ENCODE measurements at regions not wholly inside any gene's neighbourhood (a gene's known extent, or its start where the extent isn't known, plus 50 kb on each side); places are given as distances from the start of the nearest gene placed in this dataset.

DNA sequence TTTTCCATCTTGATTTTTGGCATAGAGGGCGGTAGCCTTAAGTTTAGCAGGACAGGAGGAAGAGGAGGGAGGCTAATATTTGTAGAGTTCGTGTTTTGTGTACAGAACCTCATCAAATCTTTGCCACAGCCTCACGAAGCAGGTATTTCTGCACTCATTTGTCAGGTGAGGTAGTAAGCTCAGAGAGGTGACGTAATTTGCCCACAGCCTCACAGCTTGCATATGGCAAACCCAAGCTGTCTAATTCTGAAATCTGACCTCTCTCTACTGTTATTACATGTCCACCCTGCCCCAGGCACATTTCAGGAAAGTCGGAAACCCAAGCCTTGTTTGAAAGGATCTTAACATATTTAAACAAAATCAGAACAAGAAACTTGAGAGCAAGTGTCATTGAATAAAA, 91.1 kb upstream of the TPM1 start:
- no TSS peak for BruUV-seq (replicated peaks)
- TF ChIP-seq, protein P1, sequence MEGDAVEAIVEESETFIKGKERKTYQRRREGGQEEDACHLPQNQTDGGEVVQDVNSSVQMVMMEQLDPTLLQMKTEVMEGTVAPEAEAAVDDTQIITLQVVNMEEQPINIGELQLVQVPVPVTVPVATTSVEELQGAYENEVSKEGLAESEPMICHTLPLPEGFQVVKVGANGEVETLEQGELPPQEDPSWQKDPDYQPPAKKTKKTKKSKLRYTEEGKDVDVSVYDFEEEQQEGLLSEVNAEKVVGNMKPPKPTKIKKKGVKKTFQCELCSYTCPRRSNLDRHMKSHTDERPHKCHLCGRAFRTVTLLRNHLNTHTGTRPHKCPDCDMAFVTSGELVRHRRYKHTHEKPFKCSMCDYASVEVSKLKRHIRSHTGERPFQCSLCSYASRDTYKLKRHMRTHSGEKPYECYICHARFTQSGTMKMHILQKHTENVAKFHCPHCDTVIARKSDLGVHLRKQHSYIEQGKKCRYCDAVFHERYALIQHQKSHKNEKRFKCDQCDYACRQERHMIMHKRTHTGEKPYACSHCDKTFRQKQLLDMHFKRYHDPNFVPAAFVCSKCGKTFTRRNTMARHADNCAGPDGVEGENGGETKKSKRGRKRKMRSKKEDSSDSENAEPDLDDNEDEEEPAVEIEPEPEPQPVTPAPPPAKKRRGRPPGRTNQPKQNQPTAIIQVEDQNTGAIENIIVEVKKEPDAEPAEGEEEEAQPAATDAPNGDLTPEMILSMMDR (IDR thresholded peaks at IDR 0.05; ENCODE audit: unreplicated experiment) = no peak
- H3K4me3 Mint-ChIP-seq (ENCODE audit: unreplicated experiment) = no peak overlapping the region
- POLR2A ChIA-PET = no interaction called here
- CTCF ChIA-PET = no interaction called here
- H3K4me1 Mint-ChIP-seq (ENCODE audit: insufficient read depth, unreplicated experiment) = no peaks in the 10 kb centered on the region
- intact Hi-C loops (cut with micrococcal nuclease) = no loop called here
- H3K9me3 Mint-ChIP-seq (ENCODE audit: unreplicated experiment) = no peaks in the 10 kb centered on the region
- H3K27me3 Mint-ChIP-seq (ENCODE audit: insufficient read depth, unreplicated experiment) = peaks cover 18% of the 10 kb centered on the region
- H3K27ac Mint-ChIP-seq (ENCODE audit: low read depth, unreplicated experiment) = no peak overlapping the region
- DNase-seq (ENCODE audit: unreplicated experiment) = peak; percentile 39
- no peaks in the 10 kb centered on the region for H3K36me3 Mint-ChIP-seq (ENCODE audit: insufficient read depth, unreplicated experiment)

DNA sequence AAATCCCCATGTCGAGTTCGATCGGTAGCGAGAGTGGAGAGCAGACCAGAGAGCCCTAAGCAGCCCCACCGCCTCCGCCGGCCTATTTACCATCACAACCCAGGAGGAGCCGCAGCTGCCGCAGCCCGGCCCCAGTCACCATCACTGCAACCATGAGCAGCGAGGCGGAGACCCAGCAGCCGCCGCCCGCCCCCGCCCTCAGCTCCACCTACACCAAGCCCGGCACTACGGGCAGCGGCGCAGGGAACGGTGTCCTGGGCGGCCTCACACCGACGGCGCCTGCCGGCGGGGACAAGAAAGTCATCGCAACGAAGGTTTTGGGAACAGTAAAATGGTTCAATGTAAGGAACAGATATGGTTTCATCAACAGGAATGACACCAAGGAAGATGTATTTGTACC, 89.5 kb upstream of the TPM1 start:
- Mint-ChIP-seq H3K9me3 (ENCODE audit: unreplicated experiment) (no peaks in the 10 kb centered on the region), H3K27ac (ENCODE audit: low read depth, unreplicated experiment) (no peak overlapping the region), H3K36me3 (ENCODE audit: insufficient read depth, unreplicated experiment) (no peaks in the 10 kb centered on the region), H3K4me1 (ENCODE audit: insufficient read depth, unreplicated experiment) (no peaks in the 10 kb centered on the region), H3K4me3 (ENCODE audit: unreplicated experiment) (no peak overlapping the region), H3K27me3 (ENCODE audit: insufficient read depth, unreplicated experiment) (peaks cover 4% of the 10 kb centered on the region)
- no peak for DNase-seq (ENCODE audit: unreplicated experiment)
- intact Hi-C loops (cut with micrococcal nuclease) = no loop called here
- POLR2A ChIA-PET = no interaction called here
- TF ChIP-seq, protein P1 (IDR thresholded peaks at IDR 0.05; ENCODE audit: unreplicated experiment) = no peak
- BruUV-seq (replicated peaks) = no TSS peak
- CTCF ChIA-PET = interaction anchor here (0.5 kb wide), 1 partner anchor 13 kb away, joined by 3 read pairs; no protein-coding TSS in a partner anchor

DNA sequence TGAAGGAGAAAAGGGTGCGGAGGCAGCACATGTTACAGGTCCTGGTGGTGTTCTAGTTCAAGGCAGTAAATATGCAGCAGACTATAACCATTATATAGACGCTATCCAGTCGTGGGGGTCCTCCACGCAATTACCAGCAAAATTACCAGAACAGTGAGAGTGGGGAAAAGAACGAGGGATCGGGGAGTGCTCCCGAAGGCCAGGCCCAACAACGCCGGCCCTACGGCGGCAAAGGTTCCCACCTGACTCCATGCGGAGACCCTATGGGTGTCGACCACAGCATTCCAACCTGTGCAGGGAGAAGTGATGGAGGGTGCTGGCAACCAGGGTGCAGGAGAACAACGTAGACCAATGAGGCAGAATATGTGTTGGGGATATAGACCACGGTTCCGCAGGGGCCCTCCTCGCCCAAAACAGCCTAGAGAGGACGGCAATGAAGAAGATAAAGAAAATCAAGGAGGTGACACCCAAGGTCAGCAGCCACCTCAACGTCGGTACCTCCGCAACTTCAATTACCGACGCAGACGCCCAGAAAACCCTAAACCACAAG, 89.0 kb upstream of the TPM1 start:
- H3K4me3 Mint-ChIP-seq (ENCODE audit: unreplicated experiment) = no peak overlapping the region
- H3K36me3 Mint-ChIP-seq (ENCODE audit: insufficient read depth, unreplicated experiment) = no peaks in the 10 kb centered on the region
- no peaks in the 10 kb centered on the region for H3K4me1 Mint-ChIP-seq (ENCODE audit: insufficient read depth, unreplicated experiment)
- TF ChIP-seq, protein P1 (IDR thresholded peaks at IDR 0.05; ENCODE audit: unreplicated experiment) = no peak
- no peak overlapping the region for H3K27ac Mint-ChIP-seq (ENCODE audit: low read depth, unreplicated experiment)
- ChIA-PET POLR2A (no interaction called here), CTCF (no interaction called here)
- intact Hi-C loops (cut with micrococcal nuclease) = no loop called here
- no peak for DNase-seq (ENCODE audit: unreplicated experiment)
- H3K9me3 Mint-ChIP-seq (ENCODE audit: unreplicated experiment) = no peaks in the 10 kb centered on the region
- BruUV-seq (replicated peaks) = no TSS peak
- no peaks in the 10 kb centered on the region for H3K27me3 Mint-ChIP-seq (ENCODE audit: insufficient read depth, unreplicated experiment)

DNA sequence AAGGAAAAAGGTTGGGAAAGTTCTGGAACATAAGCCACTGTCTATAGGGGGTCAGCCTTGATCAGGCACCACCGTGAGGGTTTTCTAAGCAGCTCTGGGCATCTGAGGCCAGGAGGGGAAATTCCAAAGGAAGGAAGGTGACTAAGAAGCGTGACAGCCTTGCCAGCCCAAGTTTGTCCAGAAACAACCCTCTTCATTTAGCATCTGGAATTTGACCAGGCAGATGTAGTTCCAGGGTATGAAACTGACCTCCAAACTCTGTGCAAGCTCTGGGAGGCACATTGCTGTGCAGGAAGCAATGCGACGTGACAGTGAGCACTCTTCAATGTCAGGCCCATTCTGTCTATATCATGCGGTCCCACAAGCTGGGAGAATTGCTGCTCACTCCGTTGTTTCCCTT, 85.4 kb upstream of the TPM1 start:
- no peak overlapping the region for H3K27ac Mint-ChIP-seq (ENCODE audit: low read depth, unreplicated experiment)
- TF ChIP-seq, protein P1 (IDR thresholded peaks at IDR 0.05; ENCODE audit: unreplicated experiment) = no peak
- CTCF ChIA-PET = no interaction called here
- H3K4me3 Mint-ChIP-seq (ENCODE audit: unreplicated experiment) = no peak overlapping the region
- peak; percentile 20 for DNase-seq (ENCODE audit: unreplicated experiment)
- no peaks in the 10 kb centered on the region for H3K36me3 Mint-ChIP-seq (ENCODE audit: insufficient read depth, unreplicated experiment)
- H3K27me3 Mint-ChIP-seq (ENCODE audit: insufficient read depth, unreplicated experiment) = no peaks in the 10 kb centered on the region
- BruUV-seq (replicated peaks) = no TSS peak
- POLR2A ChIA-PET = interaction anchor here (1.3 kb wide), 1 partner anchor 70 kb away, joined by 3 read pairs; no protein-coding TSS in a partner anchor
- no peaks in the 10 kb centered on the region for H3K4me1 Mint-ChIP-seq (ENCODE audit: insufficient read depth, unreplicated experiment)
- intact Hi-C loops (cut with micrococcal nuclease) = no loop called here
- no peaks in the 10 kb centered on the region for H3K9me3 Mint-ChIP-seq (ENCODE audit: unreplicated experiment)
